ENCODE measurements at regions not wholly inside any gene's neighbourhood (a gene's known extent, or its start where the extent isn't known, plus 50 kb on each side); places are given as distances from the start of the nearest gene placed in this dataset.

DNA sequence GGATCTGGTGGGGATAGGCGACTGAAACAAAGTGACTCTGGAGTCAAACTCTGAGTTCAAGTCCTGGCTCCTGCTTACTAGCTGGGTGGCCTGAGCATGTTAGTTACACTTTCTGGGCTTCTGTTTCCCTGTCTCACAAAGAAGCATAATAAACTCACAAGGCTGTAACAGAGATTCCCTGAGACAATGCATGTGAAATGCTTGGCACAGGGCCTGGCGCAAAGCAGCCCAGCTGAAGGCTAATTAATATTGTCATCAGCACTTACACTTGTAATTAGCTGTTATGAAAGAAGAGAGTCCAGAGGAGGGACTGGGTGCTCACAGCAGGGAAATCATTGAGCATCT lies 64.1 kb upstream of the SPOCK1 start:
- no peak for TF ChIP-seq CTCF (IDR thresholded peaks at IDR 0.05; ENCODE audit: low read depth, low read length)
- in situ Hi-C loops (cut with HindIII; ENCODE audit: low sequenced_read_pairs) = no loop called here
- no peak for DNase-seq (ENCODE audit: low read depth, low spot score)
- H3K4me3 ChIP-seq (ENCODE audit: low read depth, low read length) = no peak overlapping the region

DNA sequence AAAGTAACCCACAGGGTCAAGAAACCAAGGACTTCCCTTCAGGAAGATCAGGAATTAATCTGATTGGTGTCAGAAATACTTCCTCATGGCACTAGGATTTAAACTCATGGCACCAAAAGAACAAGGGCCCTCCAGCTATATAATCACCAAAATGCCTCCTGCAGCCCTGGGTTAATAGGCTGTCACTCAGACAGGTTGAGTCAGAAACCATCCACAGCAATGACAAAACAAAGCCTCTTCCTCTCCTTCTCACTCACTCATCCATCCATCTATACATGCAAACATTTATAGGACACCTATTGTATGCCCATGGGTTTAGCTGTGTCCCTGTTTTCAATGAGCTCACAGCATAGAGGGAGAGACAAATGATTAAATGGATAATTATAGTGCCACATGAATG lies 62.5 kb upstream of the SPOCK1 start:
- DNase-seq (ENCODE audit: low read depth, low spot score) = no peak
- no peak overlapping the region for H3K4me3 ChIP-seq (ENCODE audit: low read depth, low read length)
- in situ Hi-C loops (cut with HindIII; ENCODE audit: low sequenced_read_pairs) = no loop called here
- no peak for TF ChIP-seq CTCF (IDR thresholded peaks at IDR 0.05; ENCODE audit: low read depth, low read length)

DNA sequence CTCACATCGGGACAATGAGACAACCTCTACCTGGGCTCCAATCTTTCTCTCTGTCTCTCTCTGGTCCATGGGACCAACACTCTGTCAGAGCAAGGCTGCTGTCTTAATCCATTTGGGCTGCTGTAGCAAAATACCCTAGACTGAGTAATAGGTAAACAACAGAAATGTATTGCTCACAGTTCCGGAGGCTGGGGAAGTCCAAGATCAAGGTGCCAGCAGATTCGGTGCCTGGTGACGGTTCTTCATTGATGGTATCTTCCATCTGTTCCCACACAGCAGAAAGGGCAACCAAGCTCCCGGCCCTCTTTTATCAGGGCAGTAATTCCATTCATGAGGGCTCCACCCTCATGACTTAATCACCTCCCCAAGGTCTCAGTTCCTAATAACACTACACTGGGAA lies 61.3 kb upstream of the SPOCK1 start:
- H3K4me3 ChIP-seq (ENCODE audit: low read depth, low read length) = no peak overlapping the region
- TF ChIP-seq CTCF (IDR thresholded peaks at IDR 0.05; ENCODE audit: low read depth, low read length) = no peak
- DNase-seq (ENCODE audit: low read depth, low spot score) = no peak
- in situ Hi-C loops (cut with HindIII; ENCODE audit: low sequenced_read_pairs) = no loop called here
